GM13977 (cell line): ENCODE measurements at regions not wholly inside any gene's neighbourhood (a gene's known extent, or its start where the extent isn't known, plus 50 kb on each side); places are given as distances from the start of the nearest gene placed in this dataset.
"Not testable (repeated sequence)": the region's sequence is repeated elsewhere in the genome, so short reads cannot be mapped to it uniquely, and the experiment has no call there.

Experiments
- DNase-seq: peaks from one replicate; pipeline ENCODE4 v3.0.0; 2012; ENCODE audit warnings: low spot score
- CTCF ChIP-seq: IDR thresholded peaks from 2 replicates; pipeline ENCODE4 v1.5.1; 2012; ENCODE audit warnings: mild to moderate bottlenecking, control low read depth; ENCODE audit not compliant: insufficient read depth; ENCODE audit errors: extremely low read depth, missing control alignments
- in situ Hi-C: fragments of 300-500 bp; cut with MboI; formaldehyde crosslinking; loops from one replicate; pipeline ENCODE4 v1.12.0; 2022; ENCODE audit warnings: low sequenced_read_pairs, low pct_unique_long_range_greater_than_20kb, mixed read lengths, inconsistent platforms; ENCODE audit not compliant: unreplicated experiment

DNA sequence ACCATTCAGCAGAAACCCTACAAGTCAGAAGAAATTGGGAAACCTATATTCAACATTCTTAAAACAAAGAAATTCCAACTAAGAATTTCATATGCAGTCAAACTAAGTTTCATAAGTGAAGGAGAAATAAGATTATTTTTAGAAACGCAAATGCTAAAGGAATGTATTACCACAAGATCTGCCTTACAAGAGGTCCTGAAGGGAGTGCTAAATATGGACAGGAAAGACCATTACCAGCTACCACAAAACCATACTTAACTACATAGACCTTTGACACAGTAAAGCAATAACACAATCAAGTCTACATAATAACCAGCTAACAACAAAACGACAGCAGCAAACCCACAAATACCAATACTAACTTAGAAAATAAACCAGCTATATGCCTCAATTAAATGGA is 169.3 kb upstream of the FGF16 start:
- in situ Hi-C loops: no loop called here
- no peak for TF ChIP-seq CTCF
- DNase-seq: no peak

GRCh38 chrX:77279373-77279772 is 167.8 kb upstream of the FGF16 start:
- DNase-seq, in situ Hi-C loops: not testable (repeated sequence)

GRCh38 chrX:77293331-77293995 is 153.7 kb upstream of the FGF16 start:
- in situ Hi-C loops: no loop called here
- no peak for TF ChIP-seq CTCF

DNA sequence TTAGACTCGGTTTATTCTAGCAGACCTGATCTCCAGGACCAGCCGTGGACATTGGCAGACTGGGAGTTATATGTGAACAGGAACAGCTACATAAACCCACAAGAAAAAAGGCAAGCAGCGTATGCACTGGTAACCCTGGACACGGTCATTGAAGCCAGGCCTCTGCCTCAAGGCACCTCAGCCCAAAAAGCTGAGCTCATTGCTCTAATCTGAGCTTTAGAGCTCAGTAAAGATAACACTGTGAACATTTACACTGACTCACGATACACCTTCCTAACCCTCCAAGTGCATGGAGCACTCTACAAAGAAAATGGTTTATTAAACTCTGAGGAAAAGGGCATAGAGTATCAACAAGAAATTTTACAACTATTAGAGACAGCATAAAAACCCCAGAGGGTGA is 148.9 kb upstream of the FGF16 start:
- no peak for DNase-seq
- no peak for TF ChIP-seq CTCF
- in situ Hi-C loops: no loop called here

More at GRCh38 chrX:77293331-77293995, 153.7 kb upstream of the FGF16 start:
- DNase-seq: no peak

GRCh38 chrX:77298790-77299189 is 148.4 kb upstream of the FGF16 start:
- no peak for TF ChIP-seq CTCF
- in situ Hi-C loops: no loop called here
- no peak for DNase-seq

DNA sequence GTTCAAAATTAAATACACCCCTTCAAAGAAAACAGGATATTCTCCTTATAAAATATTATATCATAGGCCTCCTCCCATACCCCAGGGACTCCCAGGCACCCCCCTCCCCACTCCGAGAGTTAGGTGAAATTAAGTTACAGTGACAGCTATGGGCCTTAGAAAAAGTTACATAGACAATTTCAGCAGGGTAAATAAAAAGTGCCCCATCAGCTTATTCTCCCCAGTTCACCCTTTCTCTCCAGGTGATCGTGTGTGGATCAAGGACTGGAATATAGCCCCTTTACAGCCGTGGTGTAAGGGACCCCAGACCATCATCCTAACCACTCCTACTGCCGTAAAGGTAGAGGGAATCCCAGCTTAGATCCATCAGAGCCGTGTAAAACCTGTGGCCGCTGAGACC is 147.6 kb upstream of the FGF16 start:
- DNase-seq: no peak
- in situ Hi-C loops: no loop called here
- TF ChIP-seq CTCF: no peak

DNA sequence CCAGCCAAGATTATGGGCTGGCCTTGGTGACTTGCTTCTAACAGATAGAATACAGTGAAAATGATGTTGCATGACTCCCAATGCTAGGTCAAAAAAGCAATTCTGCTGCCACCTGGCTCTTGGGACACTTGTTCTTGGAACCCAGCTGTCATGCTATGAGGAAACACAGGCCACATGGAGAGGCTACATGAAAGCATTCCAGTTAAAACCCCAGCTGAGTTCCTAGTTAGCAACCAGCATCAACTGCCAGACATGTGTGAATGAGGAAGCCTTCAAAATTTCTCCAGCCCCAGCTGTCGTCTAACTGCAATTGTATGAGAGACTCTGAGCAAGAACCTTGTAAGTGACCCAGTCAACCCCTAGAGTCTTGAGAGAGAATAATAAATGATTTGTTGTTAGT is 105.2 kb upstream of the FGF16 start:
- in situ Hi-C loops: no loop called here
- no peak for TF ChIP-seq CTCF
- DNase-seq: no peak
